Liver (tissue), 8 donors: ENCODE measurements at regions not wholly inside any gene's neighbourhood (a gene's known extent, or its start where the extent isn't known, plus 50 kb on each side); places are given as distances from the start of the nearest gene placed in this dataset.

ENCODE experiments used
- DNase-seq: peaks from one replicate; pipeline ENCODE4 v3.0.0-alpha.2; 2017; ENCODE audit warnings: low spot score
- H3K27ac ChIP-seq, 2 donors: one replicate each; pipeline ENCODE4 v1.7.0; 2013; ENCODE audit warnings: inconsistent platforms in 2 of 2, low read length in 2 of 2, control low read depth in 1 of 2, low read depth in 1 of 2, mild to moderate bottlenecking in 1 of 2
- H3K27me3 ChIP-seq, 4 donors: one replicate each; pipeline versions ENCODE4 v1.6.1 to v1.7.0; 2013; ENCODE audit warnings: low read length in 3 of 4, inconsistent platforms in 1 of 4, mild to moderate bottlenecking in 1 of 4, moderate library complexity in 1 of 4; ENCODE audit not compliant: control insufficient read depth in 4 of 4, insufficient read depth in 4 of 4
- H3K36me3 ChIP-seq, 4 donors: one replicate each; pipeline versions ENCODE4 v1.6.1 to v1.7.0; 2013; ENCODE audit warnings: low read length in 3 of 4, mild to moderate bottlenecking in 3 of 4, low read depth in 1 of 4, moderate library complexity in 1 of 4; ENCODE audit not compliant: control insufficient read depth in 4 of 4, insufficient read depth in 3 of 4
- H3K4me1 ChIP-seq, 4 donors: one replicate each; pipeline versions ENCODE4 v1.6.1 to v1.7.0; 2013; ENCODE audit warnings: low read length in 3 of 4, mild to moderate bottlenecking in 3 of 4, moderate library complexity in 1 of 4; ENCODE audit not compliant: control insufficient read depth in 4 of 4, insufficient read depth in 4 of 4
- H3K4me3 ChIP-seq, 3 donors: one replicate each; pipeline versions ENCODE4 v1.6.1 to v1.7.0; 2013; ENCODE audit warnings: low read length in 3 of 3, control low read depth in 1 of 3, low read depth in 1 of 3, mild to moderate bottlenecking in 1 of 3
- H3K9ac ChIP-seq, 2 donors: one replicate each; pipeline ENCODE4 v1.7.0; 2013; ENCODE audit warnings: low read length in 2 of 2, mild to moderate bottlenecking in 2 of 2, moderate library complexity in 2 of 2, control low read depth in 1 of 2, low read depth in 1 of 2
- H3K9me3 ChIP-seq, 4 donors: one replicate each; pipeline versions ENCODE4 v1.6.1 to v1.7.0; 2013; ENCODE audit warnings: low read length in 3 of 4; ENCODE audit not compliant: control insufficient read depth in 4 of 4
- ATF3 ChIP-seq: IDR thresholded peaks from 2 replicates; pipeline ENCODE4 v1.6.1; 2016; ENCODE audit warnings: antibody characterized with exemption
- CTCF ChIP-seq: fragments of 150-350 bp; IDR thresholded peaks from 2 replicates; pipeline ENCODE4 v1.5.1; 2017; ENCODE audit warnings: improper control_type of control experiment, low read depth, low read length; ENCODE audit not compliant: missing input control
- EGR1 ChIP-seq, 2 donors: IDR thresholded peaks; 2 replicates each; pipeline ENCODE4 v1.6.1; 2016 to 2018; ENCODE audit warnings: antibody characterized with exemption in 2 of 2, low read depth in 2 of 2
- FOXA1 ChIP-seq: IDR thresholded peaks from 2 replicates; pipeline ENCODE4 v1.6.1; 2016; ENCODE audit warnings: antibody characterized with exemption
- FOXA2 ChIP-seq: IDR thresholded peaks from 2 replicates; pipeline ENCODE4 v1.6.1; 2016; ENCODE audit warnings: antibody characterized with exemption
- GABPA ChIP-seq, 2 donors: IDR thresholded peaks in 1 of 2; conservative IDR thresholded peaks in 1 of 2; 2 replicates each; pipeline ENCODE4 v1.6.1; 2016; ENCODE audit warnings: antibody characterized with exemption in 2 of 2, mild to moderate bottlenecking in 1 of 2, moderate library complexity in 1 of 2
- HNF4A ChIP-seq, 2 donors: conservative IDR thresholded peaks; 2 replicates each; pipeline ENCODE4 v1.6.1; 2016; ENCODE audit warnings: antibody characterized with exemption in 2 of 2, mild to moderate bottlenecking in 2 of 2
- HNF4G ChIP-seq: IDR thresholded peaks from 2 replicates; pipeline ENCODE4 v1.6.1; 2016; ENCODE audit warnings: antibody characterized with exemption
- JUND ChIP-seq, 2 donors: IDR thresholded peaks; 2 replicates each; pipeline ENCODE4 v1.6.1; 2016; ENCODE audit warnings: antibody characterized with exemption in 2 of 2
- MAX ChIP-seq: IDR thresholded peaks from 2 replicates; pipeline ENCODE4 v1.6.1; 2016; ENCODE audit warnings: antibody characterized with exemption
- NR2F2 ChIP-seq: IDR thresholded peaks from 2 replicates; pipeline ENCODE4 v1.6.1; 2016; ENCODE audit warnings: antibody characterized with exemption
- RAD21 ChIP-seq, 2 donors: IDR thresholded peaks; 2 replicates each; pipeline ENCODE4 v1.6.1; 2016; ENCODE audit warnings: antibody characterized with exemption in 2 of 2, mild to moderate bottlenecking in 2 of 2
- RXRA ChIP-seq, 2 donors: IDR thresholded peaks; 2 replicates each; pipeline ENCODE4 v1.6.1; 2017 to 2018; ENCODE audit warnings: antibody characterized with exemption in 2 of 2, mild to moderate bottlenecking in 1 of 2
- SP1 ChIP-seq: IDR thresholded peaks from 2 replicates; pipeline ENCODE4 v1.6.1; 2018; ENCODE audit warnings: antibody characterized with exemption, mild to moderate bottlenecking
- TAF1 ChIP-seq: conservative IDR thresholded peaks from 2 replicates; pipeline ENCODE4 v1.6.1; 2016; ENCODE audit warnings: antibody characterized with exemption, mild to moderate bottlenecking
- YY1 ChIP-seq: IDR thresholded peaks from 2 replicates; pipeline ENCODE4 v1.6.1; 2016; ENCODE audit warnings: antibody characterized with exemption, mild to moderate bottlenecking
- ZBTB33 ChIP-seq: IDR thresholded peaks from 2 replicates; pipeline ENCODE4 v1.6.1; 2016; ENCODE audit warnings: antibody characterized with exemption
- WGBS: extraction: QIAGEN DNeasy Blood & Tissue Kit; methylation state at CpG from one replicate; pipeline ENCODE4 v1.1.7; 2013; 5-methylcytosine and 5-hydroxymethylcytosine counted together
- donor health status: healthy.
- donor health status: healthy.
- donor health status: healthy.
- donor health status: healthy.
- donor health status: healthy.

- TF ChIP-seq ATF3, result no peak
- TF ChIP-seq MAX, result peak; percentile 81
- no peak for TF ChIP-seq GABPA (IDR thresholded peaks at IDR 0.05 in 1 of 2, conservative IDR thresholded peaks at IDR 0.05 in 1 of 2)
- no peak for TF ChIP-seq HNF4G
- no peak for TF ChIP-seq FOXA1
- TF ChIP-seq RAD21 (IDR thresholded peaks at IDR 0.05), result peak; percentile 28 to 61
- TF ChIP-seq HNF4A (conservative IDR thresholded peaks at IDR 0.05), result peak in 1 of 2 donors; percentile 34
Observed at GRCh38 chr12:93156086-93156716, 221.5 kb upstream of the NUDT4 start (continued).

GRCh38 chr12:93157279-93157678, 220.4 kb upstream of the NUDT4 start:
- no peak overlapping the region for H3K9ac ChIP-seq
- TF ChIP-seq SP1 (no peak), YY1 (no peak), HNF4A (conservative IDR thresholded peaks at IDR 0.05) (no peak), GABPA (IDR thresholded peaks at IDR 0.05 in 1 of 2, conservative IDR thresholded peaks at IDR 0.05 in 1 of 2) (no peak), RXRA (IDR thresholded peaks at IDR 0.05) (no peak), EGR1 (IDR thresholded peaks at IDR 0.05; ENCODE audit: low read depth in 2 of 2) (no peak), NR2F2 (no peak), MAX (no peak), TAF1 (no peak), CTCF (no peak), FOXA1 (no peak), ATF3 (no peak), ZBTB33 (no peak), FOXA2 (no peak), HNF4G (no peak), JUND (IDR thresholded peaks at IDR 0.05) (no peak)
- no peak overlapping the region for H3K27ac ChIP-seq
- no peaks in the 10 kb centered on the region for H3K9me3 ChIP-seq
- H3K27me3 ChIP-seq, result no peaks in the 10 kb centered on the region
- no peak overlapping the region for H3K4me3 ChIP-seq
- no peaks in the 10 kb centered on the region for H3K36me3 ChIP-seq
- 96% methylated on average over 1 of the region's 1 CpG for WGBS
- H3K4me1 ChIP-seq, result peaks cover 2 to 22% (median 17%) of the 10 kb centered on the region in 4 donors
- no peak for DNase-seq
